ENCODE measurements at regions not wholly inside any gene's neighbourhood (a gene's known extent, or its start where the extent isn't known, plus 50 kb on each side); places are given as distances from the start of the nearest gene placed in this dataset.

DNA sequence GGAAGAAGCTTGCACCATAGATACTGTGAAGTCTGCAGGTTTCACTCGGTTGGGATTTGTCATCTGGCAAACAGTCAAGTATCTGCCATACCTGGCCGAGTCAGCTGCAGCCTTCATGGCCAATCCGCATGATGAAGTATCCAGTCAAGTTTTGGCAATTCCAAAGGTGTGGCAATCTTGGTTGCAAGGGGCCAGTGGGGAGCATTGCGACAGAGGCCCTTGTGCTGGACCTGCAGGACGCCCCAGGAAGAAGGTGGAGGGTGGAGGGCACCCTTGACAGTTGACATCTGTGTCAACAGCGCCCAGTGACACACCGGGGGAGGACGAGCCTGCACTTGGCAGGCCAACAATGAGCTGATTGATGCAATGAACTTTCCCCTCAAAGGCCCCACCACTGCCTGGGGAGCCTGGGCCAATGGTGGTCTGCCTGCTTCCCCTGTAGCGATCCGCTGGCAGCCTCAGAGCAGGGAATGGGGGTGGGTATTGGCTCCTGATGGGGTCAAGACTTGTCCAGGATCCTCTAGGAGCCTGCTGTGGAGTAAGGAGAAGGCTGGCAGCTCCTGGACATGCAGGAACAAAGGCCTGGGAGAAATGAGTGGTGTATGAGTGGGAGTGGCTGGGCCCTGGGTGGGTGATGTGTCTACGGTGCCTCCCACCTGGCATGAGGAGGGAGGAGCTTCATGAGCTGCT lies 122.8 kb upstream of the PITX1 start (continued):
- TF ChIP-seq ZNF660 (CRISPR knock-in tag; IDR thresholded peaks at IDR 0.05; ENCODE audit: borderline replicate concordance, low read depth) (no peak), CENPBD1 (CRISPR knock-in tag; IDR thresholded peaks at IDR 0.05; ENCODE audit: borderline replicate concordance, low read depth) (no peak), ZNF207 (IDR thresholded peaks at IDR 0.05; ENCODE audit: borderline replicate concordance) (no peak), ZNF496 (CRISPR knock-in tag; IDR thresholded peaks at IDR 0.05; ENCODE audit: insufficient replicate concordance) (no peak), ZNF333 (CRISPR knock-in tag; IDR thresholded peaks at IDR 0.05; ENCODE audit: borderline replicate concordance) (no peak), SMAD9 (CRISPR knock-in tag; IDR thresholded peaks at IDR 0.05) (no peak), ZNF550 (CRISPR knock-in tag; IDR thresholded peaks at IDR 0.05; ENCODE audit: borderline replicate concordance) (no peak), HOMEZ (CRISPR knock-in tag; IDR thresholded peaks at IDR 0.05; ENCODE audit: low read depth) (peak; percentile 64; the same call in 1 of the 2 replicates), ZNF724P (CRISPR knock-in tag; IDR thresholded peaks at IDR 0.05; ENCODE audit: borderline replicate concordance) (no peak), HES4 (CRISPR knock-in tag; IDR thresholded peaks at IDR 0.05; ENCODE audit: borderline replicate concordance) (no peak), ZBTB10 (CRISPR knock-in tag; IDR thresholded peaks at IDR 0.05; ENCODE audit: borderline replicate concordance) (peak; percentile 87; the same call in 1 of the 2 replicates), KDM5A (IDR thresholded peaks at IDR 0.05; ENCODE audit: borderline replicate concordance, low read length) (no peak; the same call in 1 of the 2 replicates), KAT2B (IDR thresholded peaks at IDR 0.05; ENCODE audit: borderline replicate concordance, low read depth, low read length) (no peak), E2F1 (CRISPR knock-in tag; IDR thresholded peaks at IDR 0.05) (no peak), ZNF766 (CRISPR knock-in tag; IDR thresholded peaks at IDR 0.05; ENCODE audit: borderline replicate concordance) (no peak), SATB2 (CRISPR knock-in tag; IDR thresholded peaks at IDR 0.05) (no peak), ARHGAP35 (CRISPR knock-in tag; IDR thresholded peaks at IDR 0.05; ENCODE audit: borderline replicate concordance) (no peak)
- TF ChIP-seq, protein P1, sequence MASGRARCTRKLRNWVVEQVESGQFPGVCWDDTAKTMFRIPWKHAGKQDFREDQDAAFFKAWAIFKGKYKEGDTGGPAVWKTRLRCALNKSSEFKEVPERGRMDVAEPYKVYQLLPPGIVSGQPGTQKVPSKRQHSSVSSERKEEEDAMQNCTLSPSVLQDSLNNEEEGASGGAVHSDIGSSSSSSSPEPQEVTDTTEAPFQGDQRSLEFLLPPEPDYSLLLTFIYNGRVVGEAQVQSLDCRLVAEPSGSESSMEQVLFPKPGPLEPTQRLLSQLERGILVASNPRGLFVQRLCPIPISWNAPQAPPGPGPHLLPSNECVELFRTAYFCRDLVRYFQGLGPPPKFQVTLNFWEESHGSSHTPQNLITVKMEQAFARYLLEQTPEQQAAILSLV (CRISPR knock-in tag; IDR thresholded peaks at IDR 0.05; ENCODE audit: borderline replicate concordance): peak; percentile 83; the same call in 1 of the 2 replicates
- TF ChIP-seq, protein P2, sequence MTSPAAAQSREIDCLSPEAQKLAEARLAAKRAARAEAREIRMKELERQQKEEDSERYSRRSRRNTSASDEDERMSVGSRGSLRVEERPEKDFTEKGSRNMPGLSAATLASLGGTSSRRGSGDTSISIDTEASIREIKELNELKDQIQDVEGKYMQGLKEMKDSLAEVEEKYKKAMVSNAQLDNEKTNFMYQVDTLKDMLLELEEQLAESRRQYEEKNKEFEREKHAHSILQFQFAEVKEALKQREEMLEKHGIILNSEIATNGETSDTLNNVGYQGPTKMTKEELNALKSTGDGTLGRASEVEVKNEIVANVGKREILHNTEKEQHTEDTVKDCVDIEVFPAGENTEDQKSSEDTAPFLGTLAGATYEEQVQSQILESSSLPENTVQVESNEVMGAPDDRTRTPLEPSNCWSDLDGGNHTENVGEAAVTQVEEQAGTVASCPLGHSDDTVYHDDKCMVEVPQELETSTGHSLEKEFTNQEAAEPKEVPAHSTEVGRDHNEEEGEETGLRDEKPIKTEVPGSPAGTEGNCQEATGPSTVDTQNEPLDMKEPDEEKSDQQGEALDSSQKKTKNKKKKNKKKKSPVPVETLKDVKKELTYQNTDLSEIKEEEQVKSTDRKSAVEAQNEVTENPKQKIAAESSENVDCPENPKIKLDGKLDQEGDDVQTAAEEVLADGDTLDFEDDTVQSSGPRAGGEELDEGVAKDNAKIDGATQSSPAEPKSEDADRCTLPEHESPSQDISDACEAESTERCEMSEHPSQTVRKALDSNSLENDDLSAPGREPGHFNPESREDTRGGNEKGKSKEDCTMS (CRISPR knock-in tag; conservative IDR thresholded peaks at IDR 0.05): no peak

Measured in HepG2 (cell line).